Large intestine (tissue), 3 donors: ENCODE measurements at regions not wholly inside any gene's neighbourhood (a gene's known extent, or its start where the extent isn't known, plus 50 kb on each side); places are given as distances from the start of the nearest gene placed in this dataset.

Experiments used
- DNase-seq, 2 donors: peaks; one replicate each; pipeline versions ENCODE4 v3.0.0 to v3.0.0-alpha.2; 2013
- H3K27ac ChIP-seq: one replicate; pipeline ENCODE4 v1.5.1; 2013; ENCODE audit warnings: low read length
- H3K27me3 ChIP-seq: 2 replicates; pipeline ENCODE4 v1.6.1; 2013; ENCODE audit warnings: low read length; ENCODE audit not compliant: control insufficient read depth, insufficient read depth
- H3K36me3 ChIP-seq: 2 replicates; pipeline ENCODE4 v1.6.1; 2013; ENCODE audit warnings: low read length; ENCODE audit not compliant: control insufficient read depth, insufficient read depth
- H3K4me1 ChIP-seq: one replicate; pipeline ENCODE4 v1.6.1; 2013; ENCODE audit warnings: low read length; ENCODE audit not compliant: control insufficient read depth, insufficient read depth
- H3K4me3 ChIP-seq: one replicate; pipeline ENCODE4 v1.5.1; 2013; ENCODE audit warnings: low read length
- H3K9me3 ChIP-seq: one replicate; pipeline ENCODE4 v1.6.1; 2013; ENCODE audit warnings: mild to moderate bottlenecking, low read depth, low read length, moderate library complexity; ENCODE audit not compliant: control insufficient read depth
- WGBS: methylation state at CpG from one replicate; pipeline ENCODE4 v1.1.5; 2013; ENCODE audit warnings: low lambda C conversion rate; ENCODE audit not compliant: insufficient coverage; 5-methylcytosine and 5-hydroxymethylcytosine counted together

GRCh38 chr5:114001076-114001475, 360.8 kb upstream of the KCNN2 start:
- Histone ChIP-seq H3K4me1 (no peaks in the 10 kb centered on the region), H3K27me3 (no peaks in the 10 kb centered on the region), H3K27ac (no peak overlapping the region), H3K9me3 (no peaks in the 10 kb centered on the region), H3K4me3 (no peak overlapping the region), H3K36me3 (no peaks in the 10 kb centered on the region)
- no CpG with 5 or more reads among the region's 1 CpG for WGBS
- no peak for DNase-seq

- Histone ChIP-seq H3K9me3 (no peaks in the 10 kb centered on the region), H3K27ac (no peak overlapping the region), H3K27me3 (no peaks in the 10 kb centered on the region), H3K4me1 (no peaks in the 10 kb centered on the region), H3K4me3 (no peak overlapping the region), H3K36me3 (no peaks in the 10 kb centered on the region)
- WGBS, result 62% methylated on average over 2 of the region's 2 CpGs
- no peak for DNase-seq
These were observed 355.3 kb upstream of the KCNN2 start for GRCh38 chr5:114006582-114006981.

GRCh38 chr5:114007678-114008077, 354.2 kb upstream of the KCNN2 start:
- Histone ChIP-seq H3K27ac (no peak overlapping the region), H3K36me3 (no peaks in the 10 kb centered on the region), H3K27me3 (no peaks in the 10 kb centered on the region), H3K4me3 (no peak overlapping the region), H3K4me1 (no peaks in the 10 kb centered on the region), H3K9me3 (no peaks in the 10 kb centered on the region)
- no peak for DNase-seq
- WGBS, result no CpG with 5 or more reads among the region's 5 CpGs

- Histone ChIP-seq H3K4me3 (no peak overlapping the region), H3K9me3 (no peaks in the 10 kb centered on the region), H3K27me3 (no peaks in the 10 kb centered on the region), H3K4me1 (no peaks in the 10 kb centered on the region), H3K27ac (no peak overlapping the region), H3K36me3 (no peaks in the 10 kb centered on the region)
- no peak for DNase-seq
- WGBS, result no CpG with 5 or more reads among the region's 2 CpGs
These were observed 351.5 kb upstream of the KCNN2 start for GRCh38 chr5:114010362-114010761.

- Histone ChIP-seq H3K36me3 (no peaks in the 10 kb centered on the region), H3K4me1 (no peaks in the 10 kb centered on the region), H3K27ac (no peak overlapping the region), H3K4me3 (no peak overlapping the region), H3K27me3 (no peaks in the 10 kb centered on the region), H3K9me3 (no peaks in the 10 kb centered on the region)
- no CpG with 5 or more reads among the region's 4 CpGs for WGBS
- no peak for DNase-seq
These were observed 343.7 kb upstream of the KCNN2 start for GRCh38 chr5:114018186-114018585.

GRCh38 chr5:114038756-114039155, 323.1 kb upstream of the KCNN2 start:
- WGBS, result no CpG with 5 or more reads among the region's 2 CpGs
- DNase-seq, result no peak
- Histone ChIP-seq H3K36me3 (no peaks in the 10 kb centered on the region), H3K9me3 (no peaks in the 10 kb centered on the region), H3K4me3 (no peak overlapping the region), H3K4me1 (no peaks in the 10 kb centered on the region), H3K27ac (no peak overlapping the region), H3K27me3 (no peaks in the 10 kb centered on the region)

- H3K36me3 ChIP-seq, result no peaks in the 10 kb centered on the region
- DNase-seq, result no peak
- WGBS, result 67% methylated on average over 1 of the region's 2 CpGs
- no peak overlapping the region for H3K4me3 ChIP-seq
- peaks cover 3% of the 10 kb centered on the region for H3K4me1 ChIP-seq
- no peaks in the 10 kb centered on the region for H3K9me3 ChIP-seq
- H3K27ac ChIP-seq, result no peak overlapping the region
- peaks cover 17% of the 10 kb centered on the region for H3K27me3 ChIP-seq
These were observed 311.8 kb upstream of the KCNN2 start for GRCh38 chr5:114050087-114050486.

- no CpG with 5 or more reads among the region's 4 CpGs for WGBS
- H3K27ac ChIP-seq, result no peak overlapping the region
These were observed 308.5 kb upstream of the KCNN2 start for GRCh38 chr5:114053372-114053771.

GRCh38 chr5:114054594-114054993, 307.3 kb upstream of the KCNN2 start:
- Histone ChIP-seq H3K27me3 (peaks cover 42% of the 10 kb centered on the region), H3K4me3 (no peak overlapping the region), H3K4me1 (peaks cover 3% of the 10 kb centered on the region), H3K27ac (no peak overlapping the region), H3K9me3 (no peaks in the 10 kb centered on the region), H3K36me3 (no peaks in the 10 kb centered on the region)
- DNase-seq, result no peak
- no CpG with 5 or more reads among the region's 3 CpGs for WGBS

More at GRCh38 chr5:114053372-114053771, 308.5 kb upstream of the KCNN2 start:
- H3K4me3 ChIP-seq, result no peak overlapping the region
- peaks cover 42% of the 10 kb centered on the region for H3K27me3 ChIP-seq
- no peak for DNase-seq
- H3K36me3 ChIP-seq, result no peaks in the 10 kb centered on the region
- H3K9me3 ChIP-seq, result no peaks in the 10 kb centered on the region
- peaks cover 3% of the 10 kb centered on the region for H3K4me1 ChIP-seq

- Histone ChIP-seq H3K36me3 (no peaks in the 10 kb centered on the region), H3K4me1 (peaks cover 3% of the 10 kb centered on the region), H3K27ac (no peak overlapping the region), H3K4me3 (peak overlapping the region; percentile 43), H3K9me3 (no peaks in the 10 kb centered on the region), H3K27me3 (peaks cover 42% of the 10 kb centered on the region)
- peak; percentile 26 to 41 for DNase-seq
- no CpG with 5 or more reads among the region's 60 CpGs for WGBS
These were observed 306.3 kb upstream of the KCNN2 start for GRCh38 chr5:114055318-114056184.

GRCh38 chr5:114056185-114056538, 305.7 kb upstream of the KCNN2 start:
- no peaks in the 10 kb centered on the region for H3K36me3 ChIP-seq
- WGBS, result no CpG with 5 or more reads among the region's 26 CpGs
- no peak for DNase-seq
- peaks cover 42% of the 10 kb centered on the region for H3K27me3 ChIP-seq
- H3K27ac ChIP-seq, result no peak overlapping the region
- H3K4me1 ChIP-seq, result peaks cover 3% of the 10 kb centered on the region
- H3K9me3 ChIP-seq, result no peaks in the 10 kb centered on the region
- H3K4me3 ChIP-seq, result no peak overlapping the region
